ENCODE measurements at regions not wholly inside any gene's neighbourhood (a gene's known extent, or its start where the extent isn't known, plus 50 kb on each side); places are given as distances from the start of the nearest gene placed in this dataset.

DNA sequence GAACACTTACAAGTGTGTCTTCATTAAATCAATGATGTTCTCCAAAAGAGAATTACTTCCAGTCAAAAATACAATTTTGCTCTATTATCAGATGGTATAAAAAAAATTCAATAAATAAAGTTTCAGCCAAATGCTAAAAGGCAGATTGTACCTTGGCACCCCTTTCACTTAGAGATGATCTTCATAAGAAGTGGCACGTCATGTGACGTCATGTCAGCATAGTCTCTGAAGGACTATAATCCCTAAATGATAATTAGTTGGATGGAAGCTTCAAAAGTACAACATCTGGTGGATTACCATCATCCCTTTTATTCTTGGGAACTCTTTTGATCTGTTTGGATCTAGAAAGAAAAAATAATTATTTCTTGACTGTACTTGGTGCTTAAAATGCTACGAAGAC, 335.5 kb upstream of the EDNRB start:
- Histone ChIP-seq H3K36me3 (ENCODE audit: insufficient read depth, low read length) (no peaks in the 10 kb centered on the region), H4K20me1 (ENCODE audit: insufficient read depth, low read length) (no peaks in the 10 kb centered on the region), H3K79me2 (ENCODE audit: insufficient read depth, low read length) (no peaks in the 10 kb centered on the region), H3K9me3 (ENCODE audit: low read length) (no peaks in the 10 kb centered on the region), H3K27me3 (ENCODE audit: insufficient read depth, low read length) (peaks cover 3% of the 10 kb centered on the region; the same call in 1 of the 2 replicates), H2AFZ (ENCODE audit: low read length) (no peak overlapping the region), H3K4me1 (ENCODE audit: insufficient read depth, low read length, severe bottlenecking) (no peaks in the 10 kb centered on the region), H3K4me3 (ENCODE audit: low read depth, low read length, poor library complexity, severe bottlenecking) (no peak overlapping the region), H3F3A (ENCODE audit: insufficient read depth, low read length) (no peaks in the 10 kb centered on the region), H3K9ac (ENCODE audit: low read length) (no peak overlapping the region), H3K27ac (ENCODE audit: low read depth, low read length, poor library complexity, severe bottlenecking) (no peak overlapping the region), H3K9me2 (ENCODE audit: low read depth, low read length) (no peaks in the 10 kb centered on the region; the same call in none of the 2 replicates), H3K4me2 (ENCODE audit: low read length) (no peak overlapping the region)
- TF ChIP-seq, protein P1, sequence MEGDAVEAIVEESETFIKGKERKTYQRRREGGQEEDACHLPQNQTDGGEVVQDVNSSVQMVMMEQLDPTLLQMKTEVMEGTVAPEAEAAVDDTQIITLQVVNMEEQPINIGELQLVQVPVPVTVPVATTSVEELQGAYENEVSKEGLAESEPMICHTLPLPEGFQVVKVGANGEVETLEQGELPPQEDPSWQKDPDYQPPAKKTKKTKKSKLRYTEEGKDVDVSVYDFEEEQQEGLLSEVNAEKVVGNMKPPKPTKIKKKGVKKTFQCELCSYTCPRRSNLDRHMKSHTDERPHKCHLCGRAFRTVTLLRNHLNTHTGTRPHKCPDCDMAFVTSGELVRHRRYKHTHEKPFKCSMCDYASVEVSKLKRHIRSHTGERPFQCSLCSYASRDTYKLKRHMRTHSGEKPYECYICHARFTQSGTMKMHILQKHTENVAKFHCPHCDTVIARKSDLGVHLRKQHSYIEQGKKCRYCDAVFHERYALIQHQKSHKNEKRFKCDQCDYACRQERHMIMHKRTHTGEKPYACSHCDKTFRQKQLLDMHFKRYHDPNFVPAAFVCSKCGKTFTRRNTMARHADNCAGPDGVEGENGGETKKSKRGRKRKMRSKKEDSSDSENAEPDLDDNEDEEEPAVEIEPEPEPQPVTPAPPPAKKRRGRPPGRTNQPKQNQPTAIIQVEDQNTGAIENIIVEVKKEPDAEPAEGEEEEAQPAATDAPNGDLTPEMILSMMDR (IDR thresholded peaks at IDR 0.05; ENCODE audit: low read length): no peak
- TF ChIP-seq EZH2 (IDR thresholded peaks at IDR 0.05; ENCODE audit: borderline replicate concordance, low read length): no peak

DNA sequence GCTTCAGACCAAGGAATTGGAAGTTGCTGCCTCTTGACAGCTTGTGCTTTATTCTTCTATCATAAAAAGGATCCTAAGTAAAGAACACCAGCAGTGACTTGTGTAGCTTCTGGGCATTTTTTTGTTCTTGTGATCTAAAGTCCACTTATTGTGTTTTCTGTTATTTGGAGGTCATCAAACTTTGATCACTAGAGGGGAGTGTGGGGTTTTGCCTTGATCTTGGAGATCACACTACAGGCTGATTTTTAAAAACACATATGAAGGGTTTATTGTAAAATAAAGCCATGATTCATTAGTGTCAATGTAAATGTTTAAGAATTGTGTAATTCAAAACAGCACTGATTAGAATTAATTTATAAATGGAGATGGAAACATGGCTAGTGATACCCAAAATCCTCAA, 328.7 kb upstream of the EDNRB start:
- Histone ChIP-seq H3K36me3 (ENCODE audit: insufficient read depth, low read length) (no peaks in the 10 kb centered on the region), H3K4me3 (ENCODE audit: low read depth, low read length, poor library complexity, severe bottlenecking) (no peak overlapping the region), H3K4me2 (ENCODE audit: low read length) (no peak overlapping the region), H3K27me3 (ENCODE audit: insufficient read depth, low read length) (no peaks in the 10 kb centered on the region), H2AFZ (ENCODE audit: low read length) (no peak overlapping the region), H3K27ac (ENCODE audit: low read depth, low read length, poor library complexity, severe bottlenecking) (no peak overlapping the region), H3K9ac (ENCODE audit: low read length) (no peak overlapping the region), H3K9me3 (ENCODE audit: low read length) (no peaks in the 10 kb centered on the region), H3K79me2 (ENCODE audit: insufficient read depth, low read length) (no peaks in the 10 kb centered on the region), H3F3A (ENCODE audit: insufficient read depth, low read length) (no peaks in the 10 kb centered on the region), H3K9me2 (ENCODE audit: low read depth, low read length) (no peaks in the 10 kb centered on the region; the same call in 1 of the 2 replicates), H3K4me1 (ENCODE audit: insufficient read depth, low read length, severe bottlenecking) (no peaks in the 10 kb centered on the region), H4K20me1 (ENCODE audit: insufficient read depth, low read length) (no peaks in the 10 kb centered on the region)
- TF ChIP-seq, protein P1 (IDR thresholded peaks at IDR 0.05; ENCODE audit: low read length): no peak
- no peak for TF ChIP-seq EZH2 (IDR thresholded peaks at IDR 0.05; ENCODE audit: borderline replicate concordance, low read length)

DNA sequence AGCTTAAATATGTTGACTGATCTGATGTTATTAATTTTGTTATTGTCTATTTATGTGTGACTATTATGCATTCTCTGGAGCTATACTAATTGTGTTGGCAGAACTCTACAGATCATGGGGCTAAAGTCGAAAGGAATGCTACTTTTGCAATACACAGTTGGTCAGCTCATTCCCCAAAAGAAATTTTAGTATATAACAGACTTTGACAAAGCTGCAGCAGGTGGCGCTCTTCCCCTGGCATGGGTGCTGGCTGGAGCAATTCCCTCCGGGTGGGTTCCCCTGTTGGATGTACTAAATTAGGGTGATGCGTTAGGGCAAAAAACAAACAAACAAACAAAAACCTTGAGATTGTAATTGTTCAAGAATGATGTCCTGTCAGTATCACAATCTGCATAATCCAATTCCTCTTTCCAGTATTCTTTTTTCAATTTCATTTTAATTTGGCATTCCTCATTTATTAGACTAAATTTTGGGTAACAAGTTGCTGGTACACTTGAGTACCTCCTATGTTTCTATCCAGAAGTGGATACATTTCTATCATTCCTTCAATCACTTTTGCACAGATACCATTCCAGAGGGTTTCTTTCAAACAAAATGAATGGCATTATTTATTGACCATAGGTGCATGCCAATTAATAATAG, 322.8 kb upstream of the EDNRB start:
- no peaks in the 10 kb centered on the region for H3K9me2 ChIP-seq (ENCODE audit: low read depth, low read length)
- no peak overlapping the region for H2AFZ ChIP-seq (ENCODE audit: low read length)
- no peaks in the 10 kb centered on the region for H3F3A ChIP-seq (ENCODE audit: insufficient read depth, low read length)
- no peak overlapping the region for H3K27ac ChIP-seq (ENCODE audit: low read depth, low read length, poor library complexity, severe bottlenecking)
- no peaks in the 10 kb centered on the region for H3K4me1 ChIP-seq (ENCODE audit: insufficient read depth, low read length, severe bottlenecking)
- TF ChIP-seq, protein P1 (IDR thresholded peaks at IDR 0.05; ENCODE audit: low read length): peak; percentile 86
- TF ChIP-seq EZH2 (IDR thresholded peaks at IDR 0.05; ENCODE audit: borderline replicate concordance, low read length): no peak
- H3K27me3 ChIP-seq (ENCODE audit: insufficient read depth, low read length): no peaks in the 10 kb centered on the region
- H3K9ac ChIP-seq (ENCODE audit: low read length): no peak overlapping the region
- no peak overlapping the region for H3K4me3 ChIP-seq (ENCODE audit: low read depth, low read length, poor library complexity, severe bottlenecking)
- H3K79me2 ChIP-seq (ENCODE audit: insufficient read depth, low read length): no peaks in the 10 kb centered on the region
- no peaks in the 10 kb centered on the region for H3K36me3 ChIP-seq (ENCODE audit: insufficient read depth, low read length)
- no peaks in the 10 kb centered on the region for H4K20me1 ChIP-seq (ENCODE audit: insufficient read depth, low read length)
- H3K9me3 ChIP-seq (ENCODE audit: low read length): no peaks in the 10 kb centered on the region
- no peak overlapping the region for H3K4me2 ChIP-seq (ENCODE audit: low read length)

Data from OCI-LY1 (cell line).